ENCODE measurements at regions not wholly inside any gene's neighbourhood (a gene's known extent, or its start where the extent isn't known, plus 50 kb on each side); places are given as distances from the start of the nearest gene placed in this dataset.

DNA sequence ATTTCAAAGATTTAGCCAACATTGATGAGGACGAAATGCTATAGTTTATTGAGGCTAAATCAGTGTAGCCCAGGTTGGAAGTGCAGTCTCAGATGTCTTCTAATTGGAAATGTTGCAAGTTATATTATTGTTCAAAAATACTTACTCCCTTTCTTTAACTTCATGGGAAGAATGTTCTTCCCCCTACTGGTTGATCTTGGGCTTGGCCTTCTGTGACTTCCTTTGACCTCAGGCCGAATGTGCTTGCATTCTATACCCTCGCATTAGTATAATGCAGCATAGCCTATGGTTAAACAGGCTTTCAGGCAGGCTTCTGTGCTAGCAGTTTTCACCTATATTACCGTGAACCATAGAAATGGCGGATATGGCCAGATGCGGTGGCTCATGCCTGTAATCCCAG is 77.3 kb downstream of the RPE65 start:
- intact Hi-C loops (cut with DNase I) = no loop called here
- H3K4me1 ChIP-seq (replicated peaks) = no peaks in the 10 kb centered on the region
- no peak overlapping the region for H3K27ac ChIP-seq
- no peak overlapping the region for H3K4me3 ChIP-seq
- no peak for DNase-seq (ENCODE audit: low spot score)
- 95% methylated on average over 6 of the region's 6 CpGs for WGBS
- H3K9me3 ChIP-seq = no peaks in the 10 kb centered on the region
- TF ChIP-seq POLR2A (IDR thresholded peaks at IDR 0.05) (no peak), POLR2AphosphoS5 (IDR thresholded peaks at IDR 0.05) (no peak)
- TF ChIP-seq, protein P1, sequence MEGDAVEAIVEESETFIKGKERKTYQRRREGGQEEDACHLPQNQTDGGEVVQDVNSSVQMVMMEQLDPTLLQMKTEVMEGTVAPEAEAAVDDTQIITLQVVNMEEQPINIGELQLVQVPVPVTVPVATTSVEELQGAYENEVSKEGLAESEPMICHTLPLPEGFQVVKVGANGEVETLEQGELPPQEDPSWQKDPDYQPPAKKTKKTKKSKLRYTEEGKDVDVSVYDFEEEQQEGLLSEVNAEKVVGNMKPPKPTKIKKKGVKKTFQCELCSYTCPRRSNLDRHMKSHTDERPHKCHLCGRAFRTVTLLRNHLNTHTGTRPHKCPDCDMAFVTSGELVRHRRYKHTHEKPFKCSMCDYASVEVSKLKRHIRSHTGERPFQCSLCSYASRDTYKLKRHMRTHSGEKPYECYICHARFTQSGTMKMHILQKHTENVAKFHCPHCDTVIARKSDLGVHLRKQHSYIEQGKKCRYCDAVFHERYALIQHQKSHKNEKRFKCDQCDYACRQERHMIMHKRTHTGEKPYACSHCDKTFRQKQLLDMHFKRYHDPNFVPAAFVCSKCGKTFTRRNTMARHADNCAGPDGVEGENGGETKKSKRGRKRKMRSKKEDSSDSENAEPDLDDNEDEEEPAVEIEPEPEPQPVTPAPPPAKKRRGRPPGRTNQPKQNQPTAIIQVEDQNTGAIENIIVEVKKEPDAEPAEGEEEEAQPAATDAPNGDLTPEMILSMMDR (IDR thresholded peaks at IDR 0.05) = no peak
- H3K36me3 ChIP-seq = no peaks in the 10 kb centered on the region
- no peaks in the 10 kb centered on the region for H3K27me3 ChIP-seq (replicated peaks; ENCODE audit: insufficient read depth)

DNA sequence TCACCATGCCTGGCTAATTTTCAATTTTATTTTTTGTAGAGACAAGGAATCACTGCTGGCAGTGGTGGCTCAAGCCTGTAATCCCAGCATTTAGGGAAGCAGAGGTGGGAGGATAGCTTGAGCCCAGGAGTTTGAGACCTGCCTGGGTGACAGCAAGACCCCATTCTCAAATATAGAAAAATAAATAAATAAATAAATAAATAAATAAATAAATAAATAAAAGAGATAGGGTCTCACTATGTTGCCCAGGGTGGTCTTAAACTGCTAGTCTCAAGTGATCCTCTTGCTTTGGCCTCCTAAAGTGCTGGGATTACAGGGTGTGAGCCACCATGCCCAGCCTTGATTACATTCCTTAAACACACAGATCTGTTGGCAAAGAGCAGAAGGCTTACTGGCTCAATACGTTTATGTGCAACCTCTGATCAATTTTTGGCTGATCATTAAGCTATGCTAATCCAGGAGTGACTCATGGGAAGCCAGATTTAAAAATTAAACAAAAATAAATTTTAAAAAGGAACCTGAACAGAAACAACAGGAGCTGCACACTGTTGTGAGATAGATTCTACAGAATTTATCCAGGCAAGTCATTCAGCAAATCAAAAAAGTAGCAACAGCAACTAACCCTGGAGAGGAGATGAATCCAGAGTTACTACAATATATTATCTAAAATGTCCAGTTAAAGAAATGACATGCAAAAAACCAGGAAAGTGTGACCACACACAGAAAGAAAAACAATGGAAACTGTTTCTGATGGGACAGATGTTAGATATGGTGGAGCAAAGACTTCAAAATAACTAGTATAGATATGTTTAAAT is 79.4 kb downstream of the RPE65 start:
- no peak for DNase-seq (ENCODE audit: low spot score)
- intact Hi-C loops (cut with DNase I) = no loop called here
- Histone ChIP-seq H3K27ac (no peak overlapping the region), H3K9me3 (no peaks in the 10 kb centered on the region), H3K4me1 (replicated peaks) (no peaks in the 10 kb centered on the region), H3K36me3 (no peaks in the 10 kb centered on the region), H3K27me3 (replicated peaks; ENCODE audit: insufficient read depth) (no peaks in the 10 kb centered on the region), H3K4me3 (no peak overlapping the region)
- TF ChIP-seq POLR2A (IDR thresholded peaks at IDR 0.05) (no peak), POLR2AphosphoS5 (IDR thresholded peaks at IDR 0.05) (no peak)
- TF ChIP-seq, protein P1 (IDR thresholded peaks at IDR 0.05) = no peak
- WGBS = 76% methylated on average over 1 of the region's 1 CpG

DNA sequence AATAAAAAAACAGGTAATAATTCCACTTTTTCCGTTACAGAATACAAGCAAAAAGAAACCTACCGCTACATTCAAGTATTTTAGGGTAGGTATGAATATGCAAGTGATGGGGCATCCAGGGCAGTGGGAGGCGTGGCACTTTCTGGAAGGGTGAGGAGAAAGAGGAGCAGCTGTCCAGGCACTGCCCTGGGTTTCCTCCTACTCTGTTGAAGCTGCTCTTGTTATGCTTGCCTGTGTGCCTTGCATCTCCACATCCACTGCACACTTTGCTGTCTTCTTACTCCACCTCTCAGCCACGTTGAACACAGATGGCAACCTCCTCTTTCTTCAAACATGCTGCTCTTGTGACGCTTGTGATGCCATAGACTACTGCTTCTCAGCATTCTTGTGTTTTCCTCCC is 83.2 kb downstream of the RPE65 start:
- Histone ChIP-seq H3K4me3 (no peak overlapping the region), H3K36me3 (no peaks in the 10 kb centered on the region), H3K9me3 (no peaks in the 10 kb centered on the region), H3K27ac (no peak overlapping the region), H3K27me3 (replicated peaks; ENCODE audit: insufficient read depth) (no peaks in the 10 kb centered on the region), H3K4me1 (replicated peaks) (no peaks in the 10 kb centered on the region)
- DNase-seq (ENCODE audit: low spot score) = no peak
- no peak for TF ChIP-seq POLR2AphosphoS5 (IDR thresholded peaks at IDR 0.05)
- no peak for TF ChIP-seq POLR2A (IDR thresholded peaks at IDR 0.05)
- TF ChIP-seq, protein P1 (IDR thresholded peaks at IDR 0.05) = no peak
- 87% methylated on average over 5 of the region's 5 CpGs for WGBS
- intact Hi-C loops (cut with DNase I) = no loop called here

DNA sequence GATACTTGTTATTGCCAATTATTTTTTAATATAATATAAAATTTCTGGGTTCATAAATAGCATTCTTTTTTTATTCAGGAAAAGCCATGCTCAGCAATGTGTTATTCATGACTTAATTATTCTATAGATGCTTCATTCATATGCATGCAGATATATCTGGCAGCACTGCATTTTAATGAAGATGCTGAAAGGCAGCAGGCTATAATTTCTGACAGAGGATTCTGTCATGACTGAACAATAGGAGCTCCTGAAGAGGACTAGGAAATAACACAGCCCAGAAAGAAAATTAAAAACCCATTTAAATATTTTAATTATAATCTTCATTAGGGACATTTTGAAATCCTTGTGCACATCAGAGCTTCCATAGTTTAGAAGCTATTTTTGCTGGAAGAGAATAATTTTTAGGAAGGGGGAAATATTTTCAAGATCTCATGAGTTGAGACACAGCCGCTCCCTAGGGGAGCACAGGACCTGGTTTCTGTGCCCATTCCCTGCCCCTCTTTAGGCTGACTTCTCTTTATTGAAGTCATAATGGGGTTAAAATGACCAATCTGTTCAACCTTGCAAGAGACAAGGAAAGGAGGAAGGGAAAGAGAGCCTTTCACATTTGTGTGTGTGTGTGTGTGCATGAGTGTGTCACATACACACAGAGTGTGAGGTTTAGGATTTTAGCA is 83.9 kb downstream of the RPE65 start:
- TF ChIP-seq POLR2A (IDR thresholded peaks at IDR 0.05) (no peak), POLR2AphosphoS5 (IDR thresholded peaks at IDR 0.05) (no peak)
- TF ChIP-seq, protein P1 (IDR thresholded peaks at IDR 0.05) = no peak
- WGBS = 95% methylated on average over 1 of the region's 1 CpG
- Histone ChIP-seq H3K4me1 (replicated peaks) (no peaks in the 10 kb centered on the region), H3K27me3 (replicated peaks; ENCODE audit: insufficient read depth) (no peaks in the 10 kb centered on the region), H3K9me3 (no peaks in the 10 kb centered on the region), H3K27ac (no peak overlapping the region), H3K36me3 (no peaks in the 10 kb centered on the region), H3K4me3 (no peak overlapping the region)
- intact Hi-C loops (cut with DNase I) = no loop called here
- no peak for DNase-seq (ENCODE audit: low spot score)

DNA sequence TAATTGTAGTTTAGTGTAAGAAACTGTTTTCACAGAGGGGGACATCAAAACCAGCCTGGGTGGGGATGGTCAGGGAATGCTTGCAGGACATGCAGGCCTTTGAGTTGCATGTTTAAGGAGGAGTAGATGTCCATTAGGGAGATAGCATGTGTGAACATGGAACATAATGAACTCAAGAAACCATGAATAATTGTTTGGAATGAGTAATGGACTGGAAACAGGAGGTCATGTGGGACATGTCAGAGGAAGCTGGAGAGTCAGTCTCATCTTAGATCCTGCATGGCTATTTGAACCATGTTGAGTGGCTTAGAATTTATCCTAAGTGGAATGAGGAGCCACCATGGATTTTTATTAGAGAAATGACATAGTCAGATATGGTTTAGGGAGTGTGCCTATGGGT is 86.4 kb downstream of the RPE65 start:
- no peak for TF ChIP-seq POLR2A (IDR thresholded peaks at IDR 0.05)
- TF ChIP-seq, protein P1 (IDR thresholded peaks at IDR 0.05) = no peak
- no peak for TF ChIP-seq POLR2AphosphoS5 (IDR thresholded peaks at IDR 0.05)
- no peak for DNase-seq (ENCODE audit: low spot score)
- intact Hi-C loops (cut with DNase I) = no loop called here

More for the DNA sequence above, 86.4 kb downstream of the RPE65 start:
- Histone ChIP-seq H3K9me3 (no peaks in the 10 kb centered on the region), H3K4me1 (replicated peaks) (no peaks in the 10 kb centered on the region), H3K27me3 (replicated peaks; ENCODE audit: insufficient read depth) (no peaks in the 10 kb centered on the region), H3K36me3 (no peaks in the 10 kb centered on the region), H3K27ac (no peak overlapping the region), H3K4me3 (no peak overlapping the region)

All from prostate gland (tissue), 2 donors.